ENCODE measurements at regions not wholly inside any gene's neighbourhood (a gene's known extent, or its start where the extent isn't known, plus 50 kb on each side); places are given as distances from the start of the nearest gene placed in this dataset.

- Histone ChIP-seq H3K9me3 (ENCODE audit: control extremely low read depth in 1 of 3, control insufficient read depth in 2 of 3, insufficient read depth in 1 of 3, low read length in 2 of 3) (peaks cover 0 to 2% (median 1%) of the 10 kb centered on the region in 3 donors), H3K79me2 (ENCODE audit: control insufficient read depth, insufficient read depth, low read length) (no peaks in the 10 kb centered on the region), H3K36me3 (replicated peaks in 1 of 2; ENCODE audit: control extremely low read depth in 1 of 2, control insufficient read depth in 1 of 2, extremely low read depth in 1 of 2, insufficient read depth in 2 of 2, low read length in 1 of 2) (no peaks in the 10 kb centered on the region), H3K4me2 (replicated peaks; ENCODE audit: low read depth, low read length, poor library complexity, severe bottlenecking) (no peak overlapping the region), H3K27me3 (replicated peaks in 1 of 4; ENCODE audit: control extremely low read depth in 1 of 4, control insufficient read depth in 3 of 4, insufficient read depth in 4 of 4, low read length in 3 of 4) (no peaks in the 10 kb centered on the region), H3K9ac (ENCODE audit: low read length) (no peak overlapping the region), H2AFZ (ENCODE audit: insufficient read depth, low read depth, low read length, poor library complexity, severe bottlenecking) (no peak overlapping the region), H3K4me3 (ENCODE audit: control extremely low read depth in 1 of 5, extremely low read depth in 1 of 5, insufficient read depth in 1 of 5, low read depth in 2 of 5, low read length in 4 of 5) (no peak overlapping the region), H3K4me1 (ENCODE audit: control insufficient read depth in 2 of 2, insufficient read depth in 2 of 2, low read length in 2 of 2) (no peaks in the 10 kb centered on the region), H3K27ac (ENCODE audit: low read length in 2 of 2) (no peak overlapping the region), H4K20me1 (ENCODE audit: control insufficient read depth, insufficient read depth, low read length, poor library complexity, severe bottlenecking) (no peaks in the 10 kb centered on the region)
- ChIA-PET POLR2A (no interaction called here), CTCF (no interaction called here)
- ATAC-seq (ENCODE audit: low read depth) (no peak), DNase-seq (no peak)
- no peaks in the 10 kb centered on the region for H3K27me3 Mint-ChIP-seq
- no peak overlapping the region for H3K4me3 Mint-ChIP-seq
- H3K9me3 Mint-ChIP-seq (ENCODE audit: insufficient read depth): no peaks in the 10 kb centered on the region
- H3K4me1 Mint-ChIP-seq: no peaks in the 10 kb centered on the region
- no peak for TF ChIP-seq EZH2 (IDR thresholded peaks at IDR 0.05; ENCODE audit: borderline replicate concordance, insufficient read depth, low read depth, low read length, poor library complexity, severe bottlenecking)
- TF ChIP-seq CTCF (IDR thresholded peaks at IDR 0.05): no peak
- intact Hi-C loops (cut with micrococcal nuclease): no loop called here
- WGBS (ENCODE audit: insufficient coverage): no CpG with 5 or more reads among the region's 3 CpGs
- H3K27ac Mint-ChIP-seq: no peak overlapping the region
Observed at GRCh38 chr11:96567667-96568066, 177.9 kb downstream of the JRKL start.

GRCh38 chr11:96576383-96576782 lies 186.6 kb downstream of the JRKL start:
- ChIA-PET CTCF (no interaction called here), POLR2A (no interaction called here)
- Histone ChIP-seq H3K27ac (ENCODE audit: low read length in 2 of 2) (no peak overlapping the region), H4K20me1 (ENCODE audit: control insufficient read depth, insufficient read depth, low read length, poor library complexity, severe bottlenecking) (no peaks in the 10 kb centered on the region), H3K27me3 (replicated peaks in 1 of 4; ENCODE audit: control extremely low read depth in 1 of 4, control insufficient read depth in 3 of 4, insufficient read depth in 4 of 4, low read length in 3 of 4) (no peaks in the 10 kb centered on the region), H3K4me2 (replicated peaks; ENCODE audit: low read depth, low read length, poor library complexity, severe bottlenecking) (no peak overlapping the region), H3K4me1 (ENCODE audit: control insufficient read depth in 2 of 2, insufficient read depth in 2 of 2, low read length in 2 of 2) (no peaks in the 10 kb centered on the region), H3K9me3 (ENCODE audit: control extremely low read depth in 1 of 3, control insufficient read depth in 2 of 3, insufficient read depth in 1 of 3, low read length in 2 of 3) (peaks cover 0 to 3% (median 0%) of the 10 kb centered on the region in 3 donors), H3K79me2 (ENCODE audit: control insufficient read depth, insufficient read depth, low read length) (no peaks in the 10 kb centered on the region), H3K9ac (ENCODE audit: low read length) (no peak overlapping the region), H2AFZ (ENCODE audit: insufficient read depth, low read depth, low read length, poor library complexity, severe bottlenecking) (no peak overlapping the region), H3K4me3 (ENCODE audit: control extremely low read depth in 1 of 5, extremely low read depth in 1 of 5, insufficient read depth in 1 of 5, low read depth in 2 of 5, low read length in 4 of 5) (no peak overlapping the region), H3K36me3 (replicated peaks in 1 of 2; ENCODE audit: control extremely low read depth in 1 of 2, control insufficient read depth in 1 of 2, extremely low read depth in 1 of 2, insufficient read depth in 2 of 2, low read length in 1 of 2) (no peaks in the 10 kb centered on the region)
- no peaks in the 10 kb centered on the region for H3K4me1 Mint-ChIP-seq
- TF ChIP-seq CTCF (IDR thresholded peaks at IDR 0.05) (no peak), EZH2 (IDR thresholded peaks at IDR 0.05; ENCODE audit: borderline replicate concordance, insufficient read depth, low read depth, low read length, poor library complexity, severe bottlenecking) (no peak)
- H3K4me3 Mint-ChIP-seq: no peak overlapping the region
- H3K27me3 Mint-ChIP-seq: peaks cover 4% of the 10 kb centered on the region
- 72% methylated on average over 2 of the region's 2 CpGs for WGBS (ENCODE audit: insufficient coverage)
- ATAC-seq (ENCODE audit: low read depth) (no peak), DNase-seq (no peak)
- no peak overlapping the region for H3K27ac Mint-ChIP-seq
- peaks cover 1% of the 10 kb centered on the region for H3K9me3 Mint-ChIP-seq (ENCODE audit: insufficient read depth)
- intact Hi-C loops (cut with micrococcal nuclease): no loop called here
